GM20000 (cell line): ENCODE measurements at regions not wholly inside any gene's neighbourhood (a gene's known extent, or its start where the extent isn't known, plus 50 kb on each side); places are given as distances from the start of the nearest gene placed in this dataset.

Experiments used
- DNase-seq: peaks from one replicate; pipeline ENCODE4 v3.0.0; 2012; ENCODE audit warnings: low spot score
- CTCF ChIP-seq: IDR thresholded peaks from 2 replicates; pipeline ENCODE4 v1.5.1; 2012; ENCODE audit warnings: mild to moderate bottlenecking, control low read depth; ENCODE audit errors: extremely low read depth, missing control alignments

- no peak for TF ChIP-seq CTCF
These were observed 178.5 kb upstream of the ZBED5 start for GRCh38 chr11:11036185-11036847.

GRCh38 chr11:11035331-11035730 is 177.5 kb upstream of the ZBED5 start:
- TF ChIP-seq CTCF: no peak
- DNase-seq: no peak

More at GRCh38 chr11:11036185-11036847, 178.5 kb upstream of the ZBED5 start:
- no peak for DNase-seq

- DNase-seq: no peak
- no peak for TF ChIP-seq CTCF
These were observed 176.6 kb upstream of the ZBED5 start for GRCh38 chr11:11034476-11034875.

GRCh38 chr11:11032066-11032465 is 174.2 kb upstream of the ZBED5 start:
- no peak for DNase-seq
- TF ChIP-seq CTCF: no peak

- DNase-seq: no peak
- no peak for TF ChIP-seq CTCF
These were observed 171.2 kb upstream of the ZBED5 start for GRCh38 chr11:11029027-11029426.

GRCh38 chr11:11028017-11028692 is 170.3 kb upstream of the ZBED5 start:
- peak; percentile 61 for DNase-seq
- TF ChIP-seq CTCF: peak; percentile 69

- DNase-seq: no peak
- no peak for TF ChIP-seq CTCF
These were observed 169.4 kb upstream of the ZBED5 start for GRCh38 chr11:11027288-11027687.
